Choroid plexus epithelial cell (primary cell): ENCODE measurements at regions not wholly inside any gene's neighbourhood (a gene's known extent, or its start where the extent isn't known, plus 50 kb on each side); places are given as distances from the start of the nearest gene placed in this dataset.

Experiments used
- DNase-seq: peaks from one replicate; pipeline ENCODE4 v3.0.0-alpha.2; 2010; ENCODE audit warnings: low read depth
- H3K4me3 ChIP-seq: 2 replicates; pipeline ENCODE4 v1.5.1; 2011; ENCODE audit warnings: low read depth, mild to moderate bottlenecking, control low read depth, low read length, moderate library complexity
- TF ChIP-seq, protein P1 (sequence below): conservative IDR thresholded peaks from 2 replicates; pipeline ENCODE4 v1.5.1; 2011; ENCODE audit warnings: low read depth, mild to moderate bottlenecking, control low read depth, inconsistent platforms, low read length, moderate library complexity

- H3K4me3 ChIP-seq, result no peak overlapping the region
- peak; percentile 38 for DNase-seq
- TF ChIP-seq, protein P1, sequence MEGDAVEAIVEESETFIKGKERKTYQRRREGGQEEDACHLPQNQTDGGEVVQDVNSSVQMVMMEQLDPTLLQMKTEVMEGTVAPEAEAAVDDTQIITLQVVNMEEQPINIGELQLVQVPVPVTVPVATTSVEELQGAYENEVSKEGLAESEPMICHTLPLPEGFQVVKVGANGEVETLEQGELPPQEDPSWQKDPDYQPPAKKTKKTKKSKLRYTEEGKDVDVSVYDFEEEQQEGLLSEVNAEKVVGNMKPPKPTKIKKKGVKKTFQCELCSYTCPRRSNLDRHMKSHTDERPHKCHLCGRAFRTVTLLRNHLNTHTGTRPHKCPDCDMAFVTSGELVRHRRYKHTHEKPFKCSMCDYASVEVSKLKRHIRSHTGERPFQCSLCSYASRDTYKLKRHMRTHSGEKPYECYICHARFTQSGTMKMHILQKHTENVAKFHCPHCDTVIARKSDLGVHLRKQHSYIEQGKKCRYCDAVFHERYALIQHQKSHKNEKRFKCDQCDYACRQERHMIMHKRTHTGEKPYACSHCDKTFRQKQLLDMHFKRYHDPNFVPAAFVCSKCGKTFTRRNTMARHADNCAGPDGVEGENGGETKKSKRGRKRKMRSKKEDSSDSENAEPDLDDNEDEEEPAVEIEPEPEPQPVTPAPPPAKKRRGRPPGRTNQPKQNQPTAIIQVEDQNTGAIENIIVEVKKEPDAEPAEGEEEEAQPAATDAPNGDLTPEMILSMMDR, result no peak
These were observed 138.0 kb upstream of the SMAD3 start for GRCh38 chr15:66927201-66928077.

GRCh38 chr15:66928101-66928500 lies 137.3 kb upstream of the SMAD3 start:
- no peak for DNase-seq
- H3K4me3 ChIP-seq, result no peak overlapping the region
- TF ChIP-seq, protein P1, result no peak

- H3K4me3 ChIP-seq, result no peak overlapping the region
These were observed 136.6 kb upstream of the SMAD3 start for GRCh38 chr15:66928784-66929183.

DNA sequence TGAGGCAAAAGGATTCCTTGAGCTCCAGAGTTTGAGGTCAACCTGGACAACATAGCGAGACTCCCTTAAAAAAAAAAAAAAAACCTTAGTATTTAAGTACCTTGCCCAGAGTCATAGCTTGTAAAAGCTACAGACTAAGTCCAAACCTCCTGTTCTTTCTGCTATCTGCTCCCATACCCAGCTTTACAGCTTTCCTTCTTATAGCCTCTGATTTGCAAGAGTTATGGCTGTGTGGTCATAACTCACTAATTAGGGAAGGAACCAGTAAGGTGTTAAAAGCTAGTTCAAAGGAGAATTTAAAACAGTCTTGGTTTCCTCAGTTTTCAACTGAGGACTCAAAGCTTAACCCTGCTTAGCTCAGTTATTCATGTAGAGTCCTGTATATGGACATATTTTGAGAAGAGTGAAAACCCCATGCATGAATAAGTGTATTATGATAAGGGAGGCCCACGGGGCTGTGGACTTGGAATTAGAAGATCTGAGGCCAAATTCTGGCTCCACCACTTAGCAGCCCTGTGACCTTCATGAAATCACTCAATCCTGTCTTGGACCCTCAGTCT lies 135.5 kb upstream of the SMAD3 start:
- no peak overlapping the region for H3K4me3 ChIP-seq
- no peak for DNase-seq
- TF ChIP-seq, protein P1, result no peak

More at GRCh38 chr15:66928784-66929183, 136.6 kb upstream of the SMAD3 start:
- TF ChIP-seq, protein P1, result no peak
- DNase-seq, result no peak

GRCh38 chr15:66931768-66932633 lies 133.4 kb upstream of the SMAD3 start:
- DNase-seq, result peak; percentile 77
- peak overlapping the region; percentile 15 for H3K4me3 ChIP-seq
- TF ChIP-seq, protein P1, result no peak

DNA sequence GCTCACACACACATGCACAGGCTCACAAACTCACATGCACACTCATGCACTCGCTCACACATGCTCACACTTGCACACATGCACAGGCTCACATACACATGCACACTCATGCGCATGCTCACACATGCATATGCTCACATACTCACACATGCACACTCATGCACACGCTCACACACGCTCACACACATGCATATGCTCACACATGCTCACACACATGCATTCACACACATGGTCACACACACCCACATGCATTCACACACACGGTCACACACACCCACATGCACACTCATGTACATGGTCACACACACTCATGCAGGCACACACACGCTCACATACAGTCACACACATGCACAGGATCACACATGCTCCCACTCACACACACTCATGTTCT lies 132.8 kb upstream of the SMAD3 start:
- TF ChIP-seq, protein P1, result no peak
- no peak for DNase-seq
- no peak overlapping the region for H3K4me3 ChIP-seq
